ENCODE measurements at regions not wholly inside any gene's neighbourhood (a gene's known extent, or its start where the extent isn't known, plus 50 kb on each side); places are given as distances from the start of the nearest gene placed in this dataset.

DNA sequence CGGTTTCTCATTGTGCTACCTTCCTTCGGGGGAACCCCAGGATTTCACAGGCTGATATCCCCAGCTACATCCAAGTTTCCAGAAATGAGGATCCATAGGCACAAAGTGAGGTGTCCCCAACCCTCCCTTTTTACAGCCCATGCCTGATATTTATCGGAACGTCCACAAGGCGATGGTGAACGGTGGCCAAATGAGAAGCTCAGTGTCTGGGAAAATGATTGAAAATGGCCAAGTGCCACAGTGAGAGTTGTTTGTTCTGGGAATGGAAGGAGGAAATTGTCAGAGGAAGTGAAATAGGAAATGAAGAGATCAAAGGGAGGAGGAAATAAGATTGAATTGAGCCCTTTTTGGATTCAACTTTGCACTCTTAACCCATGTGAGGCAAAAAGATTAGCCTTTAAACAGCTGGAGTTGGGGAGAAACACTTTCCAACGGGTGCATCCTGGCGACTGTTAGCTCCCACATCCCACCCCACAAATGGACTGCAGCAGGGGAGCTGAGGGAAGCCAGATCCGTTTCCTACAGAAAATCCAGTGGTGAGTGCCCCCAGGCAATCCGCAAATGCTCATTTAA lies 294.4 kb upstream of the IRX5 start:
- intact Hi-C loops (cut with DNase I), result no loop called here
- no peak for TF ChIP-seq POLR2A (IDR thresholded peaks at IDR 0.05)
- no peak for TF ChIP-seq EP300 (IDR thresholded peaks at IDR 0.05)
- TF ChIP-seq CTCF (IDR thresholded peaks at IDR 0.05), result no peak
- DNase-seq, result no peak
- Histone ChIP-seq H3K4me1 (ENCODE audit: insufficient read depth) (no peaks in the 10 kb centered on the region), H3K4me3 (no peak overlapping the region), H3K27me3 (no peaks in the 10 kb centered on the region), H3K9me3 (no peaks in the 10 kb centered on the region), H3K36me3 (no peaks in the 10 kb centered on the region), H3K27ac (no peak overlapping the region)
- 67 to 70% (median 68%) methylated on average over 10 of the region's 10 CpGs for WGBS, 3 donors

- Histone ChIP-seq H3K27ac (no peak overlapping the region), H3K27me3 (no peaks in the 10 kb centered on the region), H3K9me3 (no peaks in the 10 kb centered on the region), H3K4me1 (ENCODE audit: insufficient read depth) (no peaks in the 10 kb centered on the region), H3K4me3 (no peak overlapping the region), H3K36me3 (no peaks in the 10 kb centered on the region)
- WGBS, 3 donors, result 72 to 75% (median 73%) methylated on average over 6 of the region's 6 CpGs
- TF ChIP-seq CTCF (IDR thresholded peaks at IDR 0.05) (no peak), POLR2A (IDR thresholded peaks at IDR 0.05) (no peak), EP300 (IDR thresholded peaks at IDR 0.05) (no peak)
- DNase-seq, result no peak
- intact Hi-C loops (cut with DNase I), result no loop called here
Measured at GRCh38 chr16:54633943-54634362, 296.7 kb upstream of the IRX5 start.

GRCh38 chr16:54632322-54633220 lies 298.1 kb upstream of the IRX5 start:
- intact Hi-C loops (cut with DNase I), result no loop called here
- Histone ChIP-seq H3K27ac (no peak overlapping the region), H3K9me3 (no peaks in the 10 kb centered on the region), H3K4me1 (ENCODE audit: insufficient read depth) (no peaks in the 10 kb centered on the region), H3K27me3 (no peaks in the 10 kb centered on the region), H3K4me3 (no peak overlapping the region), H3K36me3 (no peaks in the 10 kb centered on the region)
- WGBS, 3 donors, result 50 to 52% (median 51%) methylated on average over 13 of the region's 13 CpGs
- DNase-seq, result no peak
- no peak for TF ChIP-seq POLR2A (IDR thresholded peaks at IDR 0.05)
- TF ChIP-seq EP300 (IDR thresholded peaks at IDR 0.05), result no peak

- no peak for TF ChIP-seq EP300 (IDR thresholded peaks at IDR 0.05)
- TF ChIP-seq POLR2A (IDR thresholded peaks at IDR 0.05), result no peak
- TF ChIP-seq CTCF (IDR thresholded peaks at IDR 0.05), result no peak
- no peaks in the 10 kb centered on the region for H3K4me1 ChIP-seq (ENCODE audit: insufficient read depth)
- intact Hi-C loops (cut with DNase I), result no loop called here
- 49 to 53% (median 52%) methylated on average over 4 of the region's 4 CpGs for WGBS, 3 donors
- no peak overlapping the region for H3K4me3 ChIP-seq
- no peaks in the 10 kb centered on the region for H3K9me3 ChIP-seq
- no peaks in the 10 kb centered on the region for H3K27me3 ChIP-seq
- no peak for DNase-seq
- H3K27ac ChIP-seq, result no peak overlapping the region
- H3K36me3 ChIP-seq, result no peaks in the 10 kb centered on the region
Measured at GRCh38 chr16:54631782-54632181, 298.9 kb upstream of the IRX5 start.

Measured in ovary (tissue), 7 donors.